GM10266 (cell line): ENCODE measurements at regions not wholly inside any gene's neighbourhood (a gene's known extent, or its start where the extent isn't known, plus 50 kb on each side); places are given as distances from the start of the nearest gene placed in this dataset.
A peak's percentile ranks its signal among the peaks of the same experiment; 100 is the strongest.

Source experiments
- DNase-seq: peaks from one replicate; pipeline ENCODE4 v3.0.0; 2012; ENCODE audit errors: extremely low spot score
- CTCF ChIP-seq: IDR thresholded peaks from 2 replicates; pipeline ENCODE4 v1.5.1; 2012; ENCODE audit warnings: mild to moderate bottlenecking, low read depth; ENCODE audit not compliant: control insufficient read depth, insufficient read depth; ENCODE audit errors: missing control alignments

- no peak for TF ChIP-seq CTCF
- no peak for DNase-seq
Measured at GRCh38 chr17:63191610-63192009, 225.6 kb downstream of the TANC2 start.

- no peak for TF ChIP-seq CTCF
- DNase-seq, result no peak
Measured at GRCh38 chr17:63193827-63194226, 227.8 kb downstream of the TANC2 start.

GRCh38 chr17:63196772-63197335 lies 230.8 kb downstream of the TANC2 start:
- peak; percentile 11 for DNase-seq
- no peak for TF ChIP-seq CTCF

- no peak for TF ChIP-seq CTCF
- no peak for DNase-seq
Measured at GRCh38 chr17:63203652-63204051, 237.6 kb downstream of the TANC2 start.

GRCh38 chr17:63221939-63222338 lies 224.2 kb downstream of the CYB561 start:
- no peak for DNase-seq
- no peak for TF ChIP-seq CTCF

GRCh38 chr17:63222655-63223054 lies 223.5 kb downstream of the CYB561 start:
- DNase-seq, result no peak

GRCh38 chr17:63223212-63223911 lies 222.7 kb downstream of the CYB561 start:
- no peak for DNase-seq
- no peak for TF ChIP-seq CTCF

More at GRCh38 chr17:63222655-63223054, 223.5 kb downstream of the CYB561 start:
- peak; percentile 3 for TF ChIP-seq CTCF
